ENCODE measurements at regions not wholly inside any gene's neighbourhood (a gene's known extent, or its start where the extent isn't known, plus 50 kb on each side); places are given as distances from the start of the nearest gene placed in this dataset.

- no peak for DNase-seq
These were observed 223.9 kb upstream of the PPP2R2D start for GRCh38 chr10:131676800-131677421.

- no peak for DNase-seq
These were observed 223.1 kb upstream of the PPP2R2D start for GRCh38 chr10:131677671-131678070.

DNA sequence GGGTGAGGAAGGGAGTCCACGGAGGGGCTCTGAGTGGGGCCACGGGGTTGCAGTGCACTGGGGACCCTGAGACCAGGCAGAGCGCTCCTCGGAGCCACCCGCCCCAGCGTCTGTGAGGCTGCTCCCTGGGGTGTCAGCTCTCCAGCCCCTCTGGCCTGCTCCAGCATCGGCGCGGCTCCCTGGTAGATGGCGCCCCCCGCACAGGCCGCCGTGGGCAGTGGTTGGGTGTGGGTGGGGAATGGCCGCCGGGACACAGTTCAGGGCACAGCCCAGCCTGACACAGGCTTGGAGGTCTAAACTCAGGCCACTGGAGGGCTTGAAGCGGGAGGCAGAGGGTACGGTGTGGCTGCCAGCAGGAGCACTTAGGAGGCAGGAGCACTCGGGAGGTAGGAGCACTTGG is 222.6 kb upstream of the PPP2R2D start:
- no peak for DNase-seq

GRCh38 chr10:131678613-131679012 is 222.2 kb upstream of the PPP2R2D start:
- DNase-seq: no peak

- DNase-seq: no peak
These were observed 220.9 kb upstream of the PPP2R2D start for GRCh38 chr10:131679926-131680325.

DNA sequence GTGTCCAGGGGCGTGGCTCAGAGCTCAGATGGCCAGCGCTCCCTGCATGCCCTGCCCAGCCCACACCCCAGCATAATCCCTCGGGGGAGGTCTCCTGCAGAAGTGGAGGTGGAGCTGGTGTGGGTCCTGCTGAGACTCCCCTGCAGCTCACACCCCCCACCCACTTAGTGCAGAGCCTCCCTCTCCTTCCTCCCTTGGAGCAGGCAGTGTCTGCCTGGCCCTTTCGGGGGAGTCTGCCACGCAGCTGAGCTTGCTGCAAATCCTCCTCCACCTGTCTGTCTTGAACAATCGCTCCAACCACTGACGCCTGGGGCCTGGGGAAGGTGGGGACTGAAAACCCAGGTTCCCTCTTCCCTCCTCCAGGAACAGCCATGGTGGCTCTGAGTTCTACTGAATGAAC is 219.7 kb upstream of the PPP2R2D start:
- no peak for DNase-seq

GRCh38 chr10:131681656-131682055 is 219.2 kb upstream of the PPP2R2D start:
- no peak for DNase-seq

GRCh38 chr10:131682271-131682962 is 218.4 kb upstream of the PPP2R2D start:
- DNase-seq: no peak

GRCh38 chr10:131683281-131683861 is 217.4 kb upstream of the PPP2R2D start:
- DNase-seq: no peak

GRCh38 chr10:131683941-131684340 is 216.9 kb upstream of the PPP2R2D start:
- no peak for DNase-seq

GRCh38 chr10:131685007-131685406 is 215.8 kb upstream of the PPP2R2D start:
- DNase-seq: no peak

DNA sequence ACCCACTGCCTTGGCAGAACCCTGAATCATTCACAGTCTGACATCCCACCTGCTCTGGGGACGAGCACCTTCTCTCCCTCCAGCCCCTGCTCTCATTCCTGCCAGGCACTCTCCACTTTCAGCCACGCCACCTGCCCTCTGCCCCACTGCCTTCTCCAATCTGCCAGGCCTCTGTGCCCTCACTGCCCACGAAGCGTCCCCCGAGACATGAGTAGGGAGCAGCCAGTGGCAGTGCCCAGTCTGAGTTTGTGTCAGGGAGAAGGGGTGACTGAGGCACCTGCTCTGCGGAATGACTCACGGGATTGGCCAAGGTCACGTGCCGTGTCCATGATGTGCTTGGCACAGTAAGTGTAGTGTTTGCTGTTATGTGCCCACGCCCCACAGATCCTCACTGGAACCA is 215.2 kb upstream of the PPP2R2D start:
- DNase-seq: no peak

DNA sequence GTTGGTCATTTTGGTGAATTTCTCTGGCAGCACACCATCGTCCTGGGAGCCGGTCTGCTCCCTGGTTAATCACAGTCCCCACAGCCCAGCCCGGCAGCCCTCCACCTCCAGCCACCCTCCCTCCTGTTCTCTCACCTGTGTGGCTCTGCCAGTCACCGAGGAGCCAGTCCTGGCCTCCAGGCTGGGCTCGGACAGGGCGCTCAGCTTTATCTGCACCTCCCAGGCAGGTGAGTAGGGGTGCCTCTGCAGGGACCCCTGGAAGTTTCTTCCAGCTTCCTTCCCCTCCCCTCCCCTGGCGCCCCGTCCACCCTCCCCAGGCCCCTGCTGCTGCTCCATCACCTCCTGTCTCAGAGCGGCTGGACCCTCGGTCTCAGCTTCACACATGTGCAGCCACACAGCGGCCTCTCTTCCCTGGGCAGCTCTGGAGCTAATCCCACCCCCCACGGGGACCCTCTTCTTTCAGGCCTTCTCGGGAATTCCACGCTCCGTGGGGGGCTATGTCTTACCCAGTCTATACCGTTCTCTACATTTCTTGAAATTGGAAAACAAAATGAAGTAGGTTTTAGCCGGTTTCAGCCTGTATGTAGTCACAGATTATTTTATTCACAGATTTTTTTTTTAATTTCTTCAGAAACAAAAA is 213.9 kb upstream of the PPP2R2D start:
- DNase-seq: no peak

DNA sequence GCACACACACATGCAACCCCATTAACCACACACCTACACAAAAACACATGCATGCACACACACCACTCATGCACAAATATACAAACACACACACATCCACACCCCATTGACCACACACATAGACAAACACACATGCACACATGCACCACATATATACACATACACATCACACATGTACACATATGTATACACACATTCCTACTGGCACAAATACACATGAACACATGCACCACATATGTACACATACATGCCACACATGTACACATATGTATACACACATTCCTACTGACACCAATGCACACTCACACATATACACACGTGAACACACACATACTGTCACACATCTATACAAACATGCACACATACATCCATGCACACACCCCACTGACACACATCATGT is 212.5 kb upstream of the PPP2R2D start:
- DNase-seq: no peak

DNA sequence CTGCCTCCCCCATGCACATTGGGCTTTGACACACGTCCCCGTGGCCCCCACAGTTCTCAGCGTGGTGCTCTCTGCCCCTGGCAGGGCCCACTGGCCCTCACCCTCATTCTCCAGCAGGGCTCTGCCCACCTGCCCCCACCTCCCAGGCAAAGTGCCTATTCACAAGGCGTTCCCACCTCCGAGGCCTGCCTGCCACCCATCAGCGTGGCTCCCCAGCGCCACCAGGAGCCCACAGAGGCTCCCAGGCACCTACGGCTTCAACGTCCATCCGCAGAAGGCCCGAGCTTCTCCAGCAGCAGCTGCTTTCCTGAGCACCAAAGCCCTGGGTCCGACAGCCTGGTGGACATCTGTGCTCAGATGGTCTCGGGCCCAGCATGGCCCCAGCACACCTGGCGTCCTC is 211.8 kb upstream of the PPP2R2D start:
- DNase-seq: no peak

- DNase-seq: no peak
These were observed 211.3 kb upstream of the PPP2R2D start for GRCh38 chr10:131689486-131689885.

DNA sequence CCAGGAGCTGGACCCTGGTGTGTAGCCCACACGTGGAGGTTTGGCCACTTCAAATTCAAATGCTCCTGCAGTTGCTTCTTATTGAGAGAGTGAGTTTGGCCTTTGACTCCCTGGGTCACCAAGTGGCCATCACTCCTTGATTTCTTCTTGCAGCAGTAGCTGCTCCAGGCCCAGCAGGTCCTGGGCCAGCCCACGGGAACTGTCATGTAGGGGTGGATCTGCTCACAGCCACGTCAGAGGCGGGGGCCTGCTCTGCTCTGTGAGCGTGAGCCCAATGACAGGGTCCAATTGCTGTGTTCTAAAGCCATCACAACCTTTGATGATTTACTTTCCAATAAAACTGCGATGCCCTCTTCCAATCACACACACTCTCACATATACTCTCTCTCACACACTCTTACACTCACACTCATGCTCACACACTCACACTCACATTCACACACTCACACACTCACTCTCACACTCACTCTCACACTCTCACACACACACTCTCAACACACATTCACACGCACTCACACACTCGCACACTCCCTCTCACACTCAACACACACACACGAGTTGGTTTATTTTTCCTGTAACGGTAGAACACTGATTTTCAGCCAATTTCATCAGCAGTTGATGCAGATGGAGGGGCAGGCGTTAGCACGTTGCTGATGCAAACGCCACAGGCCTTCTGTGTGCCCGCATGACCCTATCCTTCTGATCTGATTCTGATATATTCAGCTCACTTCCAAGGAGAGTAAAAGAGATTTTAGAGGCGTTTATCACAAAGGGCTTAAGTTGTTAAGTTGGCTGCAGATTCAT is 210.7 kb upstream of the PPP2R2D start:
- no peak for DNase-seq

DNA sequence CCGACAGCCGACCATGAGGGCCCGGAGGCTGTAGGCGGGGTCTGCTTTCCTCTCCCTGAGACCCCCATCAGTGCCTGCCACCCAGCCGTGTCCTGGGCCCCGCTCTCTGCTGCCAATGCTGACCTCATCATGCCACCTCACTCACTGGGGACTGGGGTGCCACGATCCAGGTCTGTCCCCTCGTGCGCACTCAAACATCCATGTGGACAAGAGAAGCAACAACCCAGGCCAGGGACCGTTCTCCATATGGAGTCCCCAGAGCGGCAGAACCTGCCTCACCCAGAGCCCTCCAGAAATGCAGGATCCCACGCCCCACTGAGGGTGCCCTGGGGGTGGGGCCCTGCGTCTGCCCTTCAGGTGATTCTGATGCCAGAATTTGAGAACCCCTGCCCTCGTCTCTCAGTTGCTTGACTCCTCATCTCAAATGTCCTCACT is 210.0 kb upstream of the PPP2R2D start:
- no peak for DNase-seq

DNA sequence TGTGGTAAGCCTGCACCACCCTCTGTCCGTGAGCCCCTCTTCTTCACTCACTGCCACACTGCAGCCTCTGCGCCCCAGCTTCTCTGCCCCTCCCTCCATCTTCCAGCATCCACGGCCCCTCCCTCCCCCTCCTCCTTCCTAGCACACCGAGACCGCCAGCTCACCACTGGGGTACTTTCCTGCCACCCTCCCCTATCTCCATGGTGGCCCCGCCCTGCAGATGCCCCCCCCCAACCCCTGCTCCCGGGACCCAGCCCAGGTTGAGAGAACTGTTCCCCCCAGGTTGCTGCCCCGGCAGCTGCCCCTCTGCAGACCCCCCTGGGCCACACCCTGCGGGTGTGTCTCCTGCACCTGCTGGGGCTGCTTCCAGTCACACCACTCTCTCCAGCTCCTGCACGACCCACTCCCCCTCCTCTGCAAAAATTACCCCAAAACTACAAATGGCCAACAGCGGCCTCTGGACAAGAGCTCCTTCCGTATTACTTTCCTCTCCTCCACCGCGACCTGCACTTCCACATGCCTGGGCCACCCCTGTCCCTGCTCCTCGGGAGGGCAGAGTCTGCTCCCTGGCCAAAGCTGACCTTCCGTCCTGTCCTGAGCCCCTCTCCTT is 209.2 kb upstream of the PPP2R2D start:
- no peak for DNase-seq

DNA sequence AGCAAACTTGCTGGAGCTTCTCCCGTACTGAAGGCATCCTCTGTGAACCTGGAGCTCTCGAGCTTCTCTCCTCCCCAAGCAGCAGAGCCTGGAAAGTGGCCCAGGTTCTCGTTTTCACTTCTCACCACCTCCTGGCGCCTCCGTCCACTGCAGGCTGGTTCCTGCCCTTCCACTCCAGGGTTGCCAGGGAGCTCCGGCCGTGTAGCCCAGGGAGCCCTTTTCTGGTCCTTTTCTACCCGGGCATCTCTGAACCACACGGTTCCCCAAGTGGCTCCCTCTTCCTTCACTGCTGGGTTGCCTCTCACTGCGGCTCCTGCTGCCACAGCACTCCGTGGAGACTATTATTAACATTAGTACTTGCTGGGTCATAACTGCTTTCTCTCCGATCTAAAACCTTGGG is 208.6 kb upstream of the PPP2R2D start:
- DNase-seq: no peak

- DNase-seq: no peak
These were observed 208.0 kb upstream of the PPP2R2D start for GRCh38 chr10:131692686-131693334.

DNA sequence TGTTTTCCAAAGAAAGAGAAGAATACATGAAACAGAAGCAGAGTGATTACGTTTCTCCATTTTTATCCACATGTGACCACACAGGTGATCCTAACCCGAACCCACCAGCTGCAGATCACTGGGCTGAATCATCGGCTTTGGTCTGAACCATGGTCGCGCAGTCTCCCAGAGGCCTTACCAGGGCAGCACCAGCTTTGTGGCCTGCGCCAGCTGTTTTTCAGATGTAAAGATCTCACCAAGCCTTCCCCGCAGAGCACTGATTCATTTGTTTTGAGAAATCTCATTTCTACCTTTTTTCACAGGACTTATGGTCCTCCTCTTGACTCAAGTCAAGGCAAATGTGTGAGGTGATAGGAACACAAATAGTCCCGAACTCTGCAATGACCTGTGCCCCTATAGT is 207.0 kb upstream of the PPP2R2D start:
- no peak for DNase-seq
